HUES6 (cell line): ENCODE measurements at regions not wholly inside any gene's neighbourhood (a gene's known extent, or its start where the extent isn't known, plus 50 kb on each side); places are given as distances from the start of the nearest gene placed in this dataset.
"Not testable (repeated sequence)": the region's sequence is repeated elsewhere in the genome, so short reads cannot be mapped to it uniquely, and the experiment has no call there.

ENCODE experiments used
- H3K27ac ChIP-seq: 2 replicates; pipeline ENCODE4 v1.7.0; 2013; ENCODE audit warnings: low read depth, mild to moderate bottlenecking, low read length, inconsistent platforms
- H3K27me3 ChIP-seq: 2 replicates; pipeline ENCODE4 v1.6.1; 2013; ENCODE audit warnings: low read length; ENCODE audit not compliant: control insufficient read depth, insufficient read depth
- H3K36me3 ChIP-seq: 2 replicates; pipeline ENCODE4 v1.6.1; 2013; ENCODE audit warnings: low read length; ENCODE audit not compliant: control insufficient read depth, insufficient read depth
- H3K4me1 ChIP-seq: 2 replicates; pipeline ENCODE4 v1.6.1; 2013; ENCODE audit warnings: low read length; ENCODE audit not compliant: control insufficient read depth, insufficient read depth
- H3K4me3 ChIP-seq: 2 replicates; pipeline ENCODE4 v1.5.1; 2013; ENCODE audit warnings: low read depth, low read length
- H3K9ac ChIP-seq: one replicate; pipeline ENCODE4 v1.6.1; 2013; ENCODE audit warnings: mild to moderate bottlenecking, low read length
- H3K9me3 ChIP-seq: 2 replicates; pipeline ENCODE4 v1.6.1; 2013; ENCODE audit warnings: low read depth, low read length; ENCODE audit not compliant: control insufficient read depth, insufficient read depth

DNA sequence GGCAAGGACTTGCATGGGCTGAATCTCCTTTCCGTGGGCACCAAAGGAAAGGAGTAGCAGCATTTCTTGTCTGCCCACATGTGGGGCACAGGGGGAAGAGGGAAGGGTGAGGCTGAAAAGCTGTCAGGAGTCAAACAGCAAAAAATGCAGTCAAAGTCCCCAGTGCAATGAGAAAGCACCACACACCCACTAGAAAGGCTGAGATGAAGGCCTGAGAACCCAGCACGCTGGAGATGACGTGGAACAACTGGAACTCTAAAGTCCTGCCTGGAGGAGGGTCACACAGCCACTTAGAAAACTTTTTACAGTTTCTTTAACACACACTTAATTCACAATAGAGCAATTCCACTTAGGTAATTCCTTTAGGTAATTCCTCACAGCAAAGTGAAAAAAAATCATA, 94.6 kb upstream of the IGFBPL1 start:
- Histone ChIP-seq H3K9ac (no peak overlapping the region), H3K27me3 (no peaks in the 10 kb centered on the region), H3K36me3 (no peaks in the 10 kb centered on the region), H3K4me1 (peaks cover 5% of the 10 kb centered on the region; the same call in 1 of the 2 replicates), H3K27ac (no peak overlapping the region), H3K9me3 (no peaks in the 10 kb centered on the region), H3K4me3 (no peak overlapping the region)

DNA sequence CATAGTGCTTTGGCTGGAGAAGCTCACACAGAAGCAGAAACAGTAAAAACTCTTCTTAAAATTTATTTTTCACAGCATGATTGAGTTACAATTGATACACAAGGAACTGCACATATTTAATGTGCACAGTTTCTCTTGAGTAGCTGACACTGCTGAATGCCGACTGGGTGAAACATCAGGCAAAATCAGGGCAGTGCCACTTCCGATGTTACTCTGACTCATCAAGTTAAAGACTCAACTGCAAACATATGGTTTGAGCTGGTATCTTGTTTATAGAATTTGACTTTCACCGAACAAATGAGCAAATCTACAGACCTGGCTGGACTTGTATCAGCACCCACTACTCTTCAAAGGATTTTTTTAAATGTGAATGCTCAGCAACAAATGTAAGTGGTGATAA, 92.0 kb upstream of the IGFBPL1 start:
- not testable (repeated sequence) for H3K4me3 ChIP-seq, H3K9me3 ChIP-seq, H3K27ac ChIP-seq

GRCh38 chr9:38515055-38515454, 90.8 kb upstream of the IGFBPL1 start:
- not testable (repeated sequence) for H3K9ac ChIP-seq, H3K4me1 ChIP-seq, H3K27ac ChIP-seq, H3K27me3 ChIP-seq, H3K36me3 ChIP-seq, H3K4me3 ChIP-seq, H3K9me3 ChIP-seq

More for the DNA sequence above, 92.0 kb upstream of the IGFBPL1 start:
- H3K9ac ChIP-seq, H3K27me3 ChIP-seq, H3K36me3 ChIP-seq, H3K4me1 ChIP-seq: not testable (repeated sequence)

- H3K27ac ChIP-seq, H3K4me1 ChIP-seq, H3K9me3 ChIP-seq, H3K27me3 ChIP-seq, H3K4me3 ChIP-seq, H3K9ac ChIP-seq, H3K36me3 ChIP-seq: not testable (repeated sequence)
These were observed 86.1 kb upstream of the IGFBPL1 start for GRCh38 chr9:38510340-38510739.

- Histone ChIP-seq H3K36me3 (no peaks in the 10 kb centered on the region), H3K4me3 (no peak overlapping the region), H3K4me1 (no peaks in the 10 kb centered on the region), H3K27me3 (no peaks in the 10 kb centered on the region), H3K9ac (no peak overlapping the region), H3K9me3 (no peaks in the 10 kb centered on the region), H3K27ac (no peak overlapping the region)
These were observed 83.3 kb upstream of the IGFBPL1 start for GRCh38 chr9:38507587-38507986.

DNA sequence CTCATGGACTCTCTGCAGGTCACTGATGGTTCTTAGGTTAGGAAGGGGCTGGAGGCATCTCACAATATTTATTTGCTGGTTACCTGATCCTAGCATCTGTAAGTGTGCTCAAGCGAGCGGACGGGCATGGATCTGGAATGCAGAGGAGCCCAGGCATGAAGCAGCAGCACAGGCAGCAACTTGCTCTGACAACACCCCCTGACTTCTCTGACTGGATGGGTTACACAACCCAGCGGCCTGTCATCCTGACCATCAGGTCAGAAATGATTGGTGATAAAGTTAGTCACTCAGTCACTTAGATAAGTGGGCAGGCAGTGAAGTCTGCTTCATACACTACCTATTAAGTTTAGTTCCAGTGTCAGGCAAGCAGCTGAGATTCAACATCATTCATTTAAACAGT, 75.9 kb upstream of the IGFBPL1 start:
- not testable (repeated sequence) for H3K27me3 ChIP-seq, H3K9me3 ChIP-seq, H3K27ac ChIP-seq, H3K4me3 ChIP-seq, H3K4me1 ChIP-seq, H3K9ac ChIP-seq, H3K36me3 ChIP-seq

DNA sequence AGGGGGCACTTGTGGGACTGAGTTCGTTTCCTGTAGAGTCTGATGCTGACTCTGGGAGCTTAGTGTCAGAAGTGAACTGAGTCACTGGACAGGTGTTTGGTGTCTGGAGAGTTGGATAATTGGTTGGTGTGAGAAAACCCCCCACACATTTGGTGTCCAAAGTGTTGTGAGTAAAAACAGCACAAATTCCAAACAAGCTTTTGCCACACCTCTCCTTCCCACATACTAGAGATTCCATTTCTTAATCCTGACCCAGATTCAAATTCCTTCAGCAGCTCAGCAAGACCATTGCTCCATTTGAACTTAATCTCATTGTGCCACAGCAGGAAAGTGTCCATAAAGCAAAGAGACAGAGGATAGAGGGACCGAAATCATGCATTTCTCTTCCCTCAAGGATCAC, 74.3 kb upstream of the IGFBPL1 start:
- H3K4me3 ChIP-seq, H3K9ac ChIP-seq, H3K27me3 ChIP-seq, H3K4me1 ChIP-seq, H3K9me3 ChIP-seq, H3K27ac ChIP-seq, H3K36me3 ChIP-seq: not testable (repeated sequence)

GRCh38 chr9:38489057-38489456, 64.8 kb upstream of the IGFBPL1 start:
- Histone ChIP-seq H3K4me1 (peaks cover 22% of the 10 kb centered on the region), H3K9ac (no peak overlapping the region), H3K27ac (no peak overlapping the region), H3K36me3 (no peaks in the 10 kb centered on the region), H3K4me3 (no peak overlapping the region), H3K9me3 (no peaks in the 10 kb centered on the region), H3K27me3 (no peaks in the 10 kb centered on the region)

- Histone ChIP-seq H3K9me3 (no peaks in the 10 kb centered on the region), H3K4me3 (no peak overlapping the region), H3K9ac (no peak overlapping the region), H3K36me3 (no peaks in the 10 kb centered on the region), H3K27me3 (no peaks in the 10 kb centered on the region), H3K27ac (no peak overlapping the region), H3K4me1 (peaks cover 30% of the 10 kb centered on the region)
These were observed 64.0 kb upstream of the IGFBPL1 start for GRCh38 chr9:38488156-38488698.

- H3K27me3 ChIP-seq, H3K36me3 ChIP-seq, H3K27ac ChIP-seq, H3K9me3 ChIP-seq, H3K9ac ChIP-seq, H3K4me3 ChIP-seq: not testable (repeated sequence)
- peaks cover 36% of the 10 kb centered on the region for H3K4me1 ChIP-seq
These were observed 63.3 kb upstream of the IGFBPL1 start for GRCh38 chr9:38487418-38488155.

GRCh38 chr9:38486837-38487236, 62.6 kb upstream of the IGFBPL1 start:
- H3K27me3 ChIP-seq: no peaks in the 10 kb centered on the region
- H3K9me3 ChIP-seq: no peaks in the 10 kb centered on the region
- no peak overlapping the region for H3K4me3 ChIP-seq
- H3K36me3 ChIP-seq: no peaks in the 10 kb centered on the region
- H3K4me1 ChIP-seq: peaks cover 37% of the 10 kb centered on the region
- H3K9ac ChIP-seq: no peak overlapping the region
- no peak overlapping the region for H3K27ac ChIP-seq
